ENCODE measurements at regions not wholly inside any gene's neighbourhood (a gene's known extent, or its start where the extent isn't known, plus 50 kb on each side); places are given as distances from the start of the nearest gene placed in this dataset.

DNA sequence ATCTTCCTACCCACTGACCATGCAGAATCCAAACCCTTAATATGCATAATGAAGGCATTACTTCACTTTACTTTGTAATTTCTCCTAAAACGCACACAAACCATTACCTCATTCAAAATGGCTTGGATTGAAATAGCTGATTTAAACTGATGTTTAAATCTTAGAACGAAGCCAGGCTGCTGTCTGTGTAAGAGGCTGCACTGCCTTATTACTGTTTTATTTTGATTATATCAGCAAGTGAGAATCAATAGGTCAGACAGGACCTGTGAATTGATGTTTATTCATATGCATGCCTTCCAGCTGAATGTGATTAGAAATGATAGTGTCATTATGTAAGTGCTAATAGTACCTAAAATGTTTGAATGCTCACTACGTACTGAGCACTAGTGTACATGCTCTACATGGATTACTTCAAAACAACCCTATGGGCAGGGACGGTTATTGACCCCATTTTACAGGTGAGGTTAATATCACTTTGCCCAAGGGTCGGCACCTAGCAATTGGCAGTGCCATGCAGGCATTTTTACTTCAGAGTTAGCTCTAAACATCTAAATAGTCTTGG lies 314.2 kb upstream of the CBLB start:
- TF ChIP-seq CTCF (IDR thresholded peaks at IDR 0.05; ENCODE audit: low read length) (no peak), EZH2 (IDR thresholded peaks at IDR 0.05; ENCODE audit: borderline replicate concordance, low read length) (no peak)

All from OCI-LY1 (cell line).